HCT116 (cell line): ENCODE measurements at regions not wholly inside any gene's neighbourhood (a gene's known extent, or its start where the extent isn't known, plus 50 kb on each side); places are given as distances from the start of the nearest gene placed in this dataset.

Experiments used
- ATAC-seq: fragments of 200-7000 bp; cut with Tn5 transposase; 2 replicates; pipeline ENCODE4 v1.9.1; 2020; ENCODE audit warnings: mild to moderate bottlenecking, moderate library complexity
- BruUV-seq: library from RNA; stranded (reverse); fragments of 400-500 nt; replicated peaks from 2 replicates; lab custom pipeline; 2021; lab: Mats Ljungman, UMichigan
- CTCF ChIA-PET: fragments of 300-600 bp; sonication (Branson Sonifier 250); formaldehyde crosslinking; loops from one replicate; lab custom pipeline; 2021; ENCODE audit warnings: antibody characterized with exemption; lab: Charles Lee
- POLR2A ChIA-PET: fragments of 300-600, 350-600 bp; sonication (Branson Sonifier 250); formaldehyde crosslinking; loops from one replicate; lab custom pipeline; 2021; ENCODE audit warnings: antibody characterized with exemption; lab: Charles Lee
- RAD21 ChIA-PET, 2 experiments: fragments of 300-600 bp; sonication (Branson Sonifier 250); formaldehyde crosslinking; loops; one replicate each; lab custom pipeline; 2023; ENCODE audit warnings: low total read pairs in 2 of 2; ENCODE audit not compliant: uncharacterized antibody in 2 of 2, unreplicated experiment in 2 of 2, low non-redundant PET in 1 of 2; lab: Charles Lee
- DNase-seq: peaks from one replicate; pipeline ENCODE4 v3.0.0-alpha.2; 2010; ENCODE audit warnings: low read depth, low spot score
- H2AFZ ChIP-seq: fragments of 200-600 bp; shearing (Covaris generic), sonication (generic); 2 replicates; pipeline ENCODE4 v1.6.1; 2017; ENCODE audit warnings: low read depth, mixed run types, mixed read lengths, antibody characterized with exemption, low read length; ENCODE audit not compliant: poor library complexity, severe bottlenecking
- H3K27ac ChIP-seq: 2 replicates; pipeline ENCODE4 v1.5.1; 2012; ENCODE audit warnings: low read depth, low read length
- H3K27me3 ChIP-seq: fragments of 200-600 bp; sonication (generic); 2 replicates; pipeline ENCODE4 v1.6.1; 2016; ENCODE audit warnings: mixed run types, low read length, mixed read lengths; ENCODE audit not compliant: insufficient read depth
- H3K36me3 ChIP-seq, 2 experiments: fragments of 200-500 bp in 1 of 2; fragments of 200-600 bp in 1 of 2; sonication (Bioruptor generic) in 1 of 2; sonication (generic) in 1 of 2; 2 replicates each; pipeline versions ENCODE4 v1.5.1 to v1.6.1; 2014 to 2016; ENCODE audit warnings: low read length in 2 of 2, inconsistent platforms in 1 of 2, mixed read lengths in 1 of 2, mixed run types in 1 of 2; ENCODE audit not compliant: insufficient read depth in 2 of 2, control insufficient read depth in 1 of 2
- H3K4me1 ChIP-seq, 2 experiments: fragments of 200-600 bp in 1 of 2; sonication (generic) in 1 of 2; 2 replicates each; pipeline versions ENCODE4 v1.5.1 to v1.6.1; 2012 to 2017; ENCODE audit warnings: low read length in 2 of 2, inconsistent platforms in 1 of 2, mild to moderate bottlenecking in 1 of 2, mixed read lengths in 1 of 2, mixed run types in 1 of 2, moderate library complexity in 1 of 2; ENCODE audit not compliant: insufficient read depth in 2 of 2, control insufficient read depth in 1 of 2
- H3K4me2 ChIP-seq: fragments of 200-600 bp; sonication (generic); 2 replicates; pipeline ENCODE4 v1.6.1; 2017; ENCODE audit warnings: mixed run types, low read length, mixed read lengths
- H3K4me3 ChIP-seq, 2 experiments: fragments of 200-600 bp in 1 of 2; sonication (generic) in 1 of 2; replicated peaks in 1 of 2; 2 replicates each; pipeline ENCODE4 v1.5.1; 2011 to 2016; ENCODE audit warnings: low read length in 2 of 2, control low read depth in 1 of 2, low read depth in 1 of 2, mild to moderate bottlenecking in 1 of 2, mixed read lengths in 1 of 2, mixed run types in 1 of 2
- H3K79me2 ChIP-seq: fragments of 200-600 bp; sonication (generic); 2 replicates; pipeline ENCODE4 v1.6.1; 2017; ENCODE audit warnings: mild to moderate bottlenecking, mixed run types, low read length, moderate library complexity, mixed read lengths; ENCODE audit not compliant: insufficient read depth
- H3K9ac ChIP-seq: fragments of 200-600 bp; sonication (generic); 2 replicates; pipeline ENCODE4 v1.6.1; 2016; ENCODE audit warnings: low read length, mixed read lengths
- H3K9me2 ChIP-seq: fragments of 200-600 bp; sonication (generic), shearing (Covaris generic); 2 replicates; pipeline ENCODE4 v1.6.1; 2017; ENCODE audit warnings: mixed run types, mild to moderate bottlenecking, moderate library complexity; ENCODE audit not compliant: insufficient read depth
- H3K9me3 ChIP-seq, 2 experiments: fragments of 200-500 bp in 1 of 2; fragments of 200-600 bp in 1 of 2; sonication (Bioruptor generic) in 1 of 2; sonication (generic) in 1 of 2; 2 replicates each; pipeline ENCODE4 v1.6.1; 2014 to 2017; ENCODE audit warnings: low read length in 2 of 2, mixed read lengths in 2 of 2, inconsistent platforms in 1 of 2, low read depth in 1 of 2, mild to moderate bottlenecking in 1 of 2, mixed run types in 1 of 2, moderate library complexity in 1 of 2; ENCODE audit not compliant: control insufficient read depth in 1 of 2, insufficient read depth in 1 of 2
- H4K20me1 ChIP-seq: fragments of 200-600 bp; sonication (generic), shearing (Covaris generic); 2 replicates; pipeline ENCODE4 v1.6.1; 2017; ENCODE audit warnings: mixed run types, mild to moderate bottlenecking, moderate library complexity; ENCODE audit not compliant: insufficient read depth
- CEBPB ChIP-seq: IDR thresholded peaks from 2 replicates; pipeline ENCODE4 v1.6.1; 2012; ENCODE audit warnings: low read depth
- EGR1 ChIP-seq: IDR thresholded peaks from 2 replicates; pipeline ENCODE4 v1.6.1; 2012; ENCODE audit warnings: low read depth
- ELF1 ChIP-seq: IDR thresholded peaks from 2 replicates; pipeline ENCODE4 v1.6.1; 2012; ENCODE audit warnings: low read depth, borderline replicate concordance
- EZH2 ChIP-seq: fragments of 200-600 bp; sonication (generic); IDR thresholded peaks from 2 replicates; pipeline ENCODE4 v1.6.1; 2017; ENCODE audit warnings: antibody characterized with exemption, mixed run types
- POLR2AphosphoS5 ChIP-seq: IDR thresholded peaks from 2 replicates; pipeline ENCODE4 v1.6.1; 2011; ENCODE audit warnings: mild to moderate bottlenecking, low read depth, low read length, moderate library complexity
- RAD21 ChIP-seq: IDR thresholded peaks from 2 replicates; pipeline ENCODE4 v1.6.1; 2012; ENCODE audit warnings: low read depth, mild to moderate bottlenecking
- SIN3A ChIP-seq: IDR thresholded peaks from 2 replicates; pipeline ENCODE4 v1.6.1; 2012; ENCODE audit warnings: low read depth
- TCF7L2 ChIP-seq: IDR thresholded peaks from 2 replicates; pipeline ENCODE4 v1.7.0; 2011; ENCODE audit warnings: borderline replicate concordance, inconsistent platforms; ENCODE audit not compliant: insufficient read depth, insufficient read length; ENCODE audit errors: extremely low read depth
- YY1 ChIP-seq: IDR thresholded peaks from 2 replicates; pipeline ENCODE4 v1.6.1; 2011; ENCODE audit warnings: low read length, low read depth, moderate library complexity, mild to moderate bottlenecking; ENCODE audit not compliant: insufficient replicate concordance; ENCODE audit errors: extremely low read depth
- ZNF274 ChIP-seq: fragments of 200-500 bp; sonication (Bioruptor generic); IDR thresholded peaks from 2 replicates; pipeline ENCODE4 v1.6.1; 2014; ENCODE audit warnings: mild to moderate bottlenecking, low read depth, low read length, inconsistent platforms
- intact Hi-C: fragments of 100-400 bp; cut with micrococcal nuclease; formaldehyde crosslinking; loops from 2 replicates; pipeline ENCODE4 v1.10.0; 2022
- TF ChIP-seq, protein P1 (sequence below): IDR thresholded peaks from 2 replicates; pipeline ENCODE4 v1.6.1; 2012; ENCODE audit warnings: low read depth
- TF ChIP-seq, protein P2 (sequence below): IDR thresholded peaks from 2 replicates; pipeline ENCODE4 v1.6.1; 2011; ENCODE audit warnings: mild to moderate bottlenecking, low read length, moderate library complexity; ENCODE audit not compliant: insufficient replicate concordance; ENCODE audit errors: extremely low read depth
- TF ChIP-seq, protein P3 (sequence below): IDR thresholded peaks from 2 replicates; pipeline ENCODE4 v1.6.1; 2012

DNA sequence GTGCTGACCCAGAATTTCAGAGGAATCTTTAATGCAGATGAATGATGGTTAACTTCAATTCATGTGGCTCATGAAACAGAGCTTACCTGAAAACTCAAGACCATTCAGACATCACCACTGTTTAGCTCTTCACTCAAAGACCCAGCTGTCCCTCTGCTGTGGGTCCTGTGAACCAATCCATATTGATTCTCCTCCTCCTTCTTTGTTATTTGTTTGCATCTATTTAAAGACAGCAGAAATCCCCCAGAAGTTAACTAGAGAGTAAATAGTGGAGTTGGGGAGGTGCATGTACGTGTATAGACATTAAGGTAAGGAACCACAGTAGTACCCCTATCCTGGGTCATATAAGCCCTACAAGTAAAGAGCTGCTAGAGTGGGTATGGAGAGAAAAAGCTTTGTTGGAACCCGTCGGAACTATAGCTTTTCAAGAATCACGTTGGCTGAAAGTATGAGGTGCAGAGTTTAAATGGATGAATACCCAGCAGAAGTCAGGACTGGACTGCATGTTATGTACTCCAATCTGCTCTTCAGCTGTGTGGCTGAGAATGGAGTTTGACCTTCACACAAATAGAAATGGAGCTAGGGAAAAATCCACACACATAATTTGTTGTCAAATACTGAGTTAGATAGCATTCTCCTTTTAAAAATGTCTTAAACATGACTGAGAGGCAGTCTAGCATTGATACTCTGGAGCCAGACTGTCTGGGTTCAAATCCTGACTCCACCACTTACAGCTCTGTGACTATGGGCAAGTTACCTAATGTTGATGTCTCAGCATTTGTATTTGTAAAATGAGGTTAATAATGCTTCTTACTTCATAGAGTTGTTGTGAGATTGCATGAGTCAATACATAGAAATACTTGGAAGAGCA is 81.7 kb upstream of the HK2 start:
- TF ChIP-seq, protein P1, sequence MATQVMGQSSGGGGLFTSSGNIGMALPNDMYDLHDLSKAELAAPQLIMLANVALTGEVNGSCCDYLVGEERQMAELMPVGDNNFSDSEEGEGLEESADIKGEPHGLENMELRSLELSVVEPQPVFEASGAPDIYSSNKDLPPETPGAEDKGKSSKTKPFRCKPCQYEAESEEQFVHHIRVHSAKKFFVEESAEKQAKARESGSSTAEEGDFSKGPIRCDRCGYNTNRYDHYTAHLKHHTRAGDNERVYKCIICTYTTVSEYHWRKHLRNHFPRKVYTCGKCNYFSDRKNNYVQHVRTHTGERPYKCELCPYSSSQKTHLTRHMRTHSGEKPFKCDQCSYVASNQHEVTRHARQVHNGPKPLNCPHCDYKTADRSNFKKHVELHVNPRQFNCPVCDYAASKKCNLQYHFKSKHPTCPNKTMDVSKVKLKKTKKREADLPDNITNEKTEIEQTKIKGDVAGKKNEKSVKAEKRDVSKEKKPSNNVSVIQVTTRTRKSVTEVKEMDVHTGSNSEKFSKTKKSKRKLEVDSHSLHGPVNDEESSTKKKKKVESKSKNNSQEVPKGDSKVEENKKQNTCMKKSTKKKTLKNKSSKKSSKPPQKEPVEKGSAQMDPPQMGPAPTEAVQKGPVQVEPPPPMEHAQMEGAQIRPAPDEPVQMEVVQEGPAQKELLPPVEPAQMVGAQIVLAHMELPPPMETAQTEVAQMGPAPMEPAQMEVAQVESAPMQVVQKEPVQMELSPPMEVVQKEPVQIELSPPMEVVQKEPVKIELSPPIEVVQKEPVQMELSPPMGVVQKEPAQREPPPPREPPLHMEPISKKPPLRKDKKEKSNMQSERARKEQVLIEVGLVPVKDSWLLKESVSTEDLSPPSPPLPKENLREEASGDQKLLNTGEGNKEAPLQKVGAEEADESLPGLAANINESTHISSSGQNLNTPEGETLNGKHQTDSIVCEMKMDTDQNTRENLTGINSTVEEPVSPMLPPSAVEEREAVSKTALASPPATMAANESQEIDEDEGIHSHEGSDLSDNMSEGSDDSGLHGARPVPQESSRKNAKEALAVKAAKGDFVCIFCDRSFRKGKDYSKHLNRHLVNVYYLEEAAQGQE, result no peak
- POLR2A ChIA-PET, result interaction anchor here (1.1 to 1.5 kb wide), 2 partner anchors 10 to 11 kb away, joined by 3 to 4 read pairs; no protein-coding TSS in a partner anchor

DNA sequence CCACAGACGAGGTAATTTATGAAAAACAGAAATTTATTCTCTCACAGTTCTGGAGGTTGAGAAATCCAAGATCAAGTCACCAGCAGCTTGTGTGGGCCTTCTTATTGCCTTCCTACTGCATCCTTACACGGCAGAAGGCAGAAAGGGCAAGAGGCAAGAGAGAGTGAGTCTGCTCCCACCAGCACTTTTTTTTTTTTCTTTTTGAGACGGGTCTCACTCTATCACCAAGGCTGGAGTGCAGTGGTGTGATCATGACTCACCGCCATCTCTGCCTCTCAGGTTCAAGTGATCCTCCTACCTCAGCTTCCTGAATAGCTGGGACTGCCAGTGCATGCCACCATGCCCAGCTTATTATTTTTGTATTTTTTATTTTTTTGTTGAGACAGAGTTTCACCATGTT is 78.5 kb upstream of the HK2 start:
- Histone ChIP-seq H3K9me2 (no peaks in the 10 kb centered on the region), H2AFZ (no peak overlapping the region), H3K4me2 (no peak overlapping the region), H3K4me3 (no peak overlapping the region), H3K4me1 (no peaks in the 10 kb centered on the region), H3K9me3 (peaks cover 3 to 4% of the 10 kb centered on the region in 2 experiments; a peak in 1 of 4 replicates), H3K79me2 (no peaks in the 10 kb centered on the region), H3K9ac (no peak overlapping the region), H3K27ac (no peak overlapping the region), H3K36me3 (no peaks in the 10 kb centered on the region), H3K27me3 (no peaks in the 10 kb centered on the region), H4K20me1 (no peaks in the 10 kb centered on the region)
- DNase-seq, result no peak
- no peak for ATAC-seq
- ChIA-PET POLR2A (no interaction called here), RAD21 (no interaction called here), CTCF (no interaction called here)
- intact Hi-C loops, result no loop called here
- no TSS peak for BruUV-seq
- TF ChIP-seq TCF7L2 (no peak), YY1 (no peak), SIN3A (no peak), EZH2 (no peak), CEBPB (no peak), RAD21 (no peak), ZNF274 (no peak), POLR2AphosphoS5 (no peak), EGR1 (no peak), ELF1 (no peak)
- TF ChIP-seq, protein P2, sequence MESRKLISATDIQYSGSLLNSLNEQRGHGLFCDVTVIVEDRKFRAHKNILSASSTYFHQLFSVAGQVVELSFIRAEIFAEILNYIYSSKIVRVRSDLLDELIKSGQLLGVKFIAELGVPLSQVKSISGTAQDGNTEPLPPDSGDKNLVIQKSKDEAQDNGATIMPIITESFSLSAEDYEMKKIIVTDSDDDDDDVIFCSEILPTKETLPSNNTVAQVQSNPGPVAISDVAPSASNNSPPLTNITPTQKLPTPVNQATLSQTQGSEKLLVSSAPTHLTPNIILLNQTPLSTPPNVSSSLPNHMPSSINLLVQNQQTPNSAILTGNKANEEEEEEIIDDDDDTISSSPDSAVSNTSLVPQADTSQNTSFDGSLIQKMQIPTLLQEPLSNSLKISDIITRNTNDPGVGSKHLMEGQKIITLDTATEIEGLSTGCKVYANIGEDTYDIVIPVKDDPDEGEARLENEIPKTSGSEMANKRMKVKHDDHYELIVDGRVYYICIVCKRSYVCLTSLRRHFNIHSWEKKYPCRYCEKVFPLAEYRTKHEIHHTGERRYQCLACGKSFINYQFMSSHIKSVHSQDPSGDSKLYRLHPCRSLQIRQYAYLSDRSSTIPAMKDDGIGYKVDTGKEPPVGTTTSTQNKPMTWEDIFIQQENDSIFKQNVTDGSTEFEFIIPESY, result no peak
- TF ChIP-seq, protein P3, sequence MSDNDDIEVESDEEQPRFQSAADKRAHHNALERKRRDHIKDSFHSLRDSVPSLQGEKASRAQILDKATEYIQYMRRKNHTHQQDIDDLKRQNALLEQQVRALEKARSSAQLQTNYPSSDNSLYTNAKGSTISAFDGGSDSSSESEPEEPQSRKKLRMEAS, result no peak

More for the DNA sequence above, 81.7 kb upstream of the HK2 start:
- Histone ChIP-seq H3K4me2 (no peak overlapping the region), H2AFZ (no peak overlapping the region), H3K27ac (no peak overlapping the region), H3K4me3 (no peak overlapping the region), H3K36me3 (no peaks in the 10 kb centered on the region), H3K9me3 (peaks cover 3 to 4% of the 10 kb centered on the region in 2 experiments; a peak in 1 of 4 replicates), H3K4me1 (no peaks in the 10 kb centered on the region), H3K9me2 (no peaks in the 10 kb centered on the region), H3K9ac (no peak overlapping the region), H3K27me3 (no peaks in the 10 kb centered on the region), H3K79me2 (no peaks in the 10 kb centered on the region), H4K20me1 (no peaks in the 10 kb centered on the region)
- ATAC-seq (no peak), DNase-seq (no peak)
- BruUV-seq, result no TSS peak
- RAD21 ChIA-PET, result no interaction called here
- intact Hi-C loops, result loop anchor here (1.0 kb wide), 1 partner anchor 28 kb away; no protein-coding TSS in a partner anchor
- CTCF ChIA-PET, result no interaction called here
